Islet precursor cell (in vitro differentiated cells): ENCODE measurements at regions not wholly inside any gene's neighbourhood (a gene's known extent, or its start where the extent isn't known, plus 50 kb on each side); places are given as distances from the start of the nearest gene placed in this dataset.
"Not testable (repeated sequence)": the region's sequence is repeated elsewhere in the genome, so short reads cannot be mapped to it uniquely, and the experiment has no call there.

Source experiments
- DNase-seq: peaks from one replicate; pipeline ENCODE4 v3.0.0-alpha.2; 2018

GRCh38 chr7:119647286-119647685 lies 625.7 kb upstream of the KCND2 start:
- DNase-seq, result no peak

- DNase-seq, result not testable (repeated sequence)
These were observed 624.2 kb upstream of the KCND2 start for GRCh38 chr7:119648752-119649151.

GRCh38 chr7:119660080-119660479 lies 612.9 kb upstream of the KCND2 start:
- no peak for DNase-seq

GRCh38 chr7:119664601-119665000 lies 608.4 kb upstream of the KCND2 start:
- DNase-seq, result no peak

GRCh38 chr7:119665796-119666195 lies 607.2 kb upstream of the KCND2 start:
- DNase-seq, result no peak

GRCh38 chr7:119681336-119681735 lies 591.6 kb upstream of the KCND2 start:
- no peak for DNase-seq

GRCh38 chr7:119684763-119685162 lies 588.2 kb upstream of the KCND2 start:
- no peak for DNase-seq

GRCh38 chr7:119685906-119686305 lies 587.1 kb upstream of the KCND2 start:
- DNase-seq, result no peak

- no peak for DNase-seq
These were observed 584.1 kb upstream of the KCND2 start for GRCh38 chr7:119688831-119689230.

- DNase-seq, result no peak
These were observed 580.4 kb upstream of the KCND2 start for GRCh38 chr7:119692541-119692940.

- DNase-seq, result no peak
These were observed 578.5 kb upstream of the KCND2 start for GRCh38 chr7:119694506-119694905.

GRCh38 chr7:119696336-119696735 lies 576.6 kb upstream of the KCND2 start:
- DNase-seq, result no peak

GRCh38 chr7:119703895-119704294 lies 569.1 kb upstream of the KCND2 start:
- no peak for DNase-seq

- no peak for DNase-seq
These were observed 566.4 kb upstream of the KCND2 start for GRCh38 chr7:119706608-119707007.

- DNase-seq, result no peak
These were observed 564.1 kb upstream of the KCND2 start for GRCh38 chr7:119708891-119709290.

- DNase-seq, result no peak
These were observed 561.9 kb upstream of the KCND2 start for GRCh38 chr7:119711104-119711503.

GRCh38 chr7:119712886-119713462 lies 560.0 kb upstream of the KCND2 start:
- no peak for DNase-seq

- no peak for DNase-seq
These were observed 559.4 kb upstream of the KCND2 start for GRCh38 chr7:119713606-119714005.

- no peak for DNase-seq
These were observed 552.4 kb upstream of the KCND2 start for GRCh38 chr7:119720541-119720940.

- peak; percentile 53 for DNase-seq
These were observed 548.8 kb upstream of the KCND2 start for GRCh38 chr7:119724041-119724792.

- no peak for DNase-seq
These were observed 539.7 kb upstream of the KCND2 start for GRCh38 chr7:119733127-119733879.

GRCh38 chr7:119737390-119737789 lies 535.6 kb upstream of the KCND2 start:
- DNase-seq, result no peak

- DNase-seq, result not testable (repeated sequence)
These were observed 527.7 kb upstream of the KCND2 start for GRCh38 chr7:119745280-119745679.

GRCh38 chr7:119748251-119748860 lies 524.6 kb upstream of the KCND2 start:
- DNase-seq, result no peak
